GM21737 (cell line): ENCODE measurements at regions not wholly inside any gene's neighbourhood (a gene's known extent, or its start where the extent isn't known, plus 50 kb on each side); places are given as distances from the start of the nearest gene placed in this dataset.

Experiments
- ATAC-seq: cut with Tn5 transposase; IDR thresholded peaks from one replicate; pipeline ENCODE4 v1.9.1; 2021; ENCODE audit warnings: mild to moderate bottlenecking, moderate library complexity; ENCODE audit not compliant: unreplicated experiment

- ATAC-seq: no peak
Measured at GRCh38 chr21:19565587-19565986, 1162.0 kb upstream of the TMPRSS15 start.

GRCh38 chr21:19566975-19567374, 1163.4 kb upstream of the TMPRSS15 start:
- ATAC-seq: no peak

DNA sequence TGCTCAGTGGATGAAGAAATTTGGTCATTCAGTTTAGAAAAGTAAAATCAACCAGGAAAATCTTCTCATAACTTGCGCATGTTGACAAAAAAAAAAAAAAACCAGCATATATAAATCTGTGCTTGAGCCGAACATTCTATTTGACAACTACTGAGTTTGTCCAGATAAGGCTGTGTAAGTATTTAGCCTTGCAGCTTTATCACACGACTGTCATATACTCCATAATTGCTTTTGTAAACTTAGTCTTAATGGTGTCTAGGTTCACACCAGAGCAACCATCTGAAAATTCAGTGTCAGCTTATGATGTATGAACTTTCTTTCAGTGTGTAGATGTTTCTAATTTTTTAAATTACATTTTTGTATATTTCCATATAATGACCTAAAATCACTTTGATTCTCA, 1173.8 kb upstream of the TMPRSS15 start:
- ATAC-seq: no peak

DNA sequence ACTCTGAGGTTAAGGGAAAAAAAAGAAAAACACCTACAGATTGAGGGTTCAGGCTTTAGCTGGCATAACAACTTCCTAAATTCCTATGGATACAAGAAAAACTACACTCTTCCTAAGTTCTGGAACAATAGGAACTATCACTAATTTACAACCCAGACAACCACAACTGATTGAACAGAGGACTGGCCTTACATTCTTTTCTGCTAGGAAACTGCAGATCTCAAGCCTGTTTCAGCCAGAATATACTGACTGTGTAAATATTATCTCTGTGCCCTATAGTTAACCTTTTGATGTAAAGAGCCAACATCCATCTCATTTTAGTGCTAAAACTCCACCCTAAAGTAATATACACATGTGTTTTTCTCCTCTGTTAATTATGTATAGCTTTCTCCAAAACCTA, 1186.5 kb upstream of the TMPRSS15 start:
- ATAC-seq: no peak

- ATAC-seq: no peak
Measured at GRCh38 chr21:19603011-19603593, 1199.5 kb upstream of the TMPRSS15 start.

DNA sequence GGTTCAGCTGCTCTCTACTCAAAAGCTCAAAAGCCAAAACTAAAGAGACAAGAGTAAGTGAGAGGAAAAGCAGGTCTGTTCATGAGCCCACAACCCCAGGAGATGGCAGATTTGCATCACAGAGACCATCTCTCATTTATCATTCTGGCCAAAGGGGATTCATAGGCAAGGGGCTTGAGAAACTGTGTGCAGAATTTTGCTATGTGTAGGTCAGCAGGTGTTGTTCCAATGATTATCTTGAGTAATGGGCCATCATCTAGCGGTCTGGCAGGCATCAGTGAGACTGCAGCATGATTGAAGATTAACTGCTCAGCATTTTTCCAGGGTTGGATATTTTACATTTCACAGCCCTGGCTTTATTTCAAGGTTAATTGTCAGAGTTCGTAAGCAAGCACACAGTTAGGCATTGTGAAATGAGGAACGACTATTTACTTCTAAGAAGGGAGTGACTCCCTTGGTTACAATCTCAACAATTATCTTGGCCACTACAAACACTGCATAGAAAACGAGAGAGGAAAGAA, 1204.6 kb upstream of the TMPRSS15 start:
- ATAC-seq: no peak

DNA sequence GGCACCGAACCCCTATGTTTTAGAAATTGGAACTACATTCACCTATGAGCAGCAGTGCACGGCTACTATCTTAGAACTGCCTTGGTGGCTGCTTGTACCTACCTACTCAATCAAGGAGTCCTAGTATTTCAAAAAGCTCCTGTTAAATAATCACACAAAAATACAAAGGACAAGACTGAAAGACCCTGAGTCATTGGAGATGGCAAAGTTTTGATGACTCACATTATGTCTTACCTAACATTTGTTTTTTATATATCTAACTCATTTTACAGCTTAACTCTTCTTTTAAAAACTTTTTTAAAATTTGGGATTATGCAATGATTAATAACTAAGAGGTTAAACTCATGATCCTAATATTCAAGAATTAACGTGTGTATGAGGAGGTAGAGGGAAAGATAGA, 1206.0 kb upstream of the TMPRSS15 start:
- no peak for ATAC-seq

DNA sequence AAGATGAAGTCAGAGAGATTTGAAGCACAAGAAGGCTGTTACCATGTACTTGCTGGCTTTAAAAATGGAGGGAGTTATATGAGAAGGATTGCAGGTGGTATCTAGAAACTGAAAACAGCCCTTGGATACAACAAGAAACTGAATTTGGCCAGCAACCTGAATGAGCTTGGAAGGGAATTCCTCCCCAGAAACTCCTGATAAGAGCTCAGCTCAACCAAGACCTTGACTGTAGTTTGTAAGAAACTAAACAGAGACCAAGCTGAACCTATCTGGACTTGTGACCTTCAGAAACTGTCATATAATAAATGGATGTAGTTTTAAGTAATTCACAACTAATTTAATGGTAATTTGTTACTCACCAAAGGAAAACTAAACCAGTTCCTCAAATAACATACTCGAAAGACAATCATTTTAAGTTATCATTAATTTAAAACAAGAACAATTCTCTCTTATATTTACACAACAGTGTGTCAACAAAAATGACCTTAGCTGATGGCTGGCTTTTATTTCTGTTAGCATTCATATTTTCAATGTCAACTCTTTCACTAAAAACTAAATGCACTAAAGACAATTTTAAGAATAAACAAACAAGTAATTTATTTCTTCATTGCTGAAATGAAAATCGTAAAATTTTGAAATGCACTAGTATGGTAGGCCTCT, 1218.4 kb upstream of the TMPRSS15 start:
- no peak for ATAC-seq

- ATAC-seq: no peak
Measured at GRCh38 chr21:19640964-19641363, 1237.4 kb upstream of the TMPRSS15 start.

DNA sequence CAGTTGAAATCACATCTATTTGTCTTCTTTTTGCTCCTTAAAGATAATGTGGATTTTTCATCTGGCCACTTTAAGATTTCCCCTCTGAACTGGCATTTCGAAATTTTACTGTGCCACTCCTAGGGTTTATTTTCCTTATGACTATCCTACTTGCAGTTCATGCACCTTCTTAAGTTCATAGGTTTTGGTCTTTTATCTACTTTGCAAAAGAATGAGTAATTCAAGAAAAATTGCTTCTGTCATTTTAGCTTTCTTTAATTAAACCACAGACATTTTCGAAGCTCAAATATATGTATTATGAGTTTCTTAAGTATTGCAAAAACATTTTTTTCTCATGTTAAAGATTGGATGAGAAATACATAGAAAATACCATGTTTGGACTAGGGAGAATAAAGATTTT, 1244.8 kb upstream of the TMPRSS15 start:
- ATAC-seq: no peak

DNA sequence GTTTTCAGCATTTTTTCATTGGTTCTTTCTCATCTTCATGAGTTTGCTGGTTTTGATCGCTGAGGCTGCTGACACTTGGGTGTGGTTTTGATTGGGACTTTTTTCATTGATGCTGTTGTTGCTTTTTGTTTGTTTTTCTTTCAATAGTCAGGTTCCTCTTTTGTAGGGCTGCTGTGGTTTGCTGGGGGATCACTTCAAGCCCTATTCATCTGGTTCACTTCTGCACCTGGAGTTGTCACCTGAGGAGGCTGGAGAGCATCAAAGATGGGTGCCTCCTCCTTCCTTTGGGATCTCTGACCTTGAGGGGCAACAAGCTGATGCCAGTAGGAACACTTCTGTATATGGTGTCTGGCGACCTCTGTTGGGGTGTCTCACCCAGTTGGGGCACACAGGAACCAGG, 1279.9 kb upstream of the TMPRSS15 start:
- ATAC-seq: no peak

DNA sequence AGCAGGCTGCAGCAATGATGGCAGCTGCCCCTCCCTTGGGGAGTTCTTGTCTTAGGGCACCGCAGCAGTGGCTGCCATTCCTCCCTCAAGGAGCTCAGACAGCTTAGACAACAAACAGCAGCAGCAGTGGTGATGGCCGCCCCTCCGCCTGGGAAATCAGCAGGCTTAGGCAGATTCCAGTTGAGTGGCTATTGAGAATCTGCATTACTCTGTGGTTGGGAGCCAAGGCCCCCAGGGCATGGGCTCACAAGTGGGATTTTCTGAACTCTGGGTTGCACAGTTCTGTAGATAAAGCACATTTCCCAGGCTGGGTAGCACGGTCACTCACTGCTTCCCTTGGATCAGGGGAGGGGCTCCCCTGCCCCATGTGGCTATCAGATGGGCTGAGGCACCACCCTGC, 1280.7 kb upstream of the TMPRSS15 start:
- ATAC-seq: no peak

DNA sequence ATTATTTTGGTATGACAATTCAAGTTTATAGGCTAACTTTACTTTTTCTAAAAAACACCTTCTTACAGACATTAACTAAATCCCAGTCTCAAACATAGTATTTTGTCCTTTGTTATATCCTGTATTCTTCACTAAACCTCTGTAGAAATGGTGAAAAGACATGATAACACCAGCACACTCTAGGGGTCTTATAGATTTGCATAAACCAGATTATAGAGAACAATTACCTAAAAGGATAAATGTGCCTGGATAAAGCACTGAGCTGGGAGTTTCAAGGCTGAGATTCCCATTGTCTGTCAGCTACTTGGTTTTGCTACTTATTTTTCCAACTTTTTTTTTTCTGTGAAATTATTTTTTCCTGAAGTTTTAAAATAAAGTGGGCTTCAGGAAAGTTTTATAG, 1288.6 kb upstream of the TMPRSS15 start:
- ATAC-seq: no peak

GRCh38 chr21:19695796-19696195, 1292.2 kb upstream of the TMPRSS15 start:
- ATAC-seq: no peak

- ATAC-seq: no peak
Measured at GRCh38 chr21:19700476-19700875, 1296.9 kb upstream of the TMPRSS15 start.

- ATAC-seq: no peak
Measured at GRCh38 chr21:19702726-19703125, 1295.5 kb upstream of the NCAM2 start.

DNA sequence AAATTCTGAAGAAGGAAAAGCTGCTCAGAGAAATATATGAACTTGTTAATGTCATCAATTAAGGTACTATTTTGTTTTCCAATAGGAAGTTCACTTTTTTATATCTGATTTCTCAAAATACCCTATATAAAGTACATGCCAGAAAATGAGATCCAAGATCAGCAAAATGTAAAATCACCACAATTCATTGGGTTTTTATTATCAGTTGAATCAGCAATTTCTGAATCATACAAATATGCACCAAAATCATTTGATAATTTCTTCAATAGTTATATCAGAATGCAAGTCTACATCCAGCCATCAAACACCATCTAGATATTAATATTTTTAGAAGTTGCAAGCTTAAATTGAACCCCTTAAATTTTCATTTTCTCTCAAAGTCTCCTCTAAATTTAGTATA, 1293.4 kb upstream of the NCAM2 start:
- no peak for ATAC-seq

GRCh38 chr21:19712441-19712840, 1285.8 kb upstream of the NCAM2 start:
- no peak for ATAC-seq

GRCh38 chr21:19713313-19713712, 1284.9 kb upstream of the NCAM2 start:
- no peak for ATAC-seq

DNA sequence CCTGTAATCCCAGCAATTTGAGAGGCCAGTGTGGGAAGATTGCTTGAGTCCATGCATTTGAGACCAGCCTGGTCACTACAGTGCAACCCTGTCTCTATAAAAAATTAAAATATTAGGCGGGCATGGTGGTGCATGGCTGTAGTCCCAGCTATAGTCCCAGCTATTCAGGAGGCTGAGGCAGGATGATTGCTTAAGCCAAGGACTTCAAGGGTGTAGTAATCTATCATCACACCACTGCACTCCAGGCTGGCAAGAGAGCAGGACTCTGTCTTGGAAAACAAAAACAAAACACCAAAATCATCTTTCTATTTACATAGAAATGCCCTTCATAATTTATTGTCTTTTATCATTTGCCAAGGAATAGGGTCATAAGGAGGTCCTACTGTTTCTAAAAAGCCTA, 1274.1 kb upstream of the NCAM2 start:
- no peak for ATAC-seq

DNA sequence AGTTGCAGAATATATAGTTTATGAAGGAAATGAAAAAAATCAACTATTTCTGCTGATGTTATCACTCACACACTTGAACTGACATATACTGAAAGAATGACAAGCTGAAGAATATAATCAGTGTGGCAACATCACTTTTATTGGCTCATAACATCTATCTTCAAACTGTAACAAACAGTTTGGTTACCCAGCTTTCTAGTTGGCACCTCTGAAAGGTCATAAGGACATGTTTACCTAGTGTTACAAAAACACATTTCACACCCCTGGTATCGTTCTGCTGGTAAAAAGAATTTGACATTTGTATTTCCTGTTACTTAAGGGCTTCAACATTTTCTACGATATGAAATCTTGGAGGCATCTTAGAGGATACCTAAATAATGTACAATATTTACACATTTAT, 1267.0 kb upstream of the NCAM2 start:
- ATAC-seq: no peak

DNA sequence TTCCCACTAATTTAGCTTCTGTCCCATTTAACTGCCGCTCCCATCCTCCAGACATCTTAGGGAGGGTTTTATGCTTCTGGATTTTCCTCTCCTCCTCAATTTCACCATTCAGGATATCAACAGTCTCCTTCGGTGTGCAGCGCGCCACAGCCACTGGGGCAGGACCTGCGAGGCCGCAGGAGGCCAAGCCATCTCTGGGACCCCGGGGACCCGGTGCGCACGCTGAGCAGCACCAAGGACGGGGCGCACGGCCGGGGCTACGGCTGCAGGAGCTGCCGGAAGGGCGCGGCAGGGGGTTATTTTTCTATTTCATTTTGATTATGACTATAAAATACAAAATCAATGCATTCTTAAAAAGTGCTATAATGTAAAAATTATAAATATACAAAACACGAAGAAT, 1238.4 kb upstream of the NCAM2 start:
- ATAC-seq: no peak

DNA sequence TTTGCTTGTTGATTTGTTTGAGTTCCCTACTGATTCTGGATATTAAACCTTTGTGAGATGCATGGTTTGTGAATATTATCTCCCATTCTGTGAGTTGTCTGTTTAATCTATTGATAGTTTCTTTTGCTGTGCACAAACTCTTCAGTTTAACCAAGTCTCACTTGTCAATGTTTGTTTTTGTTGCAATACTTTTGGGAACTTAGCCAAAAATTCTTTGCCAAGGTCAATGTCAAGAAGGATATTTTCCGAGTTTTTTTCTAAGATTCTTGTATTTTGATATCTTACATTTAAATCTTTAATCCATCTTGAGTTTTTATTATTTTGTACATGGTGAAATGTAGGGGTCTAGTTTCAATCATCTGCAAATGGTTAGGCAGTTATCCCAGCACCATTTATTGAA, 1230.7 kb upstream of the NCAM2 start:
- no peak for ATAC-seq
